ENCODE measurements at regions not wholly inside any gene's neighbourhood (a gene's known extent, or its start where the extent isn't known, plus 50 kb on each side); places are given as distances from the start of the nearest gene placed in this dataset.

- TF ChIP-seq CTCF (IDR thresholded peaks at IDR 0.05) (no peak), POLR2A (IDR thresholded peaks at IDR 0.05) (no peak)
These were observed 172.8 kb downstream of the GJA1 start for GRCh38 chr6:121608270-121608669.

Data from heart left ventricle (tissue), 13 donors.